ENCODE measurements at regions not wholly inside any gene's neighbourhood (a gene's known extent, or its start where the extent isn't known, plus 50 kb on each side); places are given as distances from the start of the nearest gene placed in this dataset.
"Not testable (repeated sequence)": the region's sequence is repeated elsewhere in the genome, so short reads cannot be mapped to it uniquely, and the experiment has no call there.

DNA sequence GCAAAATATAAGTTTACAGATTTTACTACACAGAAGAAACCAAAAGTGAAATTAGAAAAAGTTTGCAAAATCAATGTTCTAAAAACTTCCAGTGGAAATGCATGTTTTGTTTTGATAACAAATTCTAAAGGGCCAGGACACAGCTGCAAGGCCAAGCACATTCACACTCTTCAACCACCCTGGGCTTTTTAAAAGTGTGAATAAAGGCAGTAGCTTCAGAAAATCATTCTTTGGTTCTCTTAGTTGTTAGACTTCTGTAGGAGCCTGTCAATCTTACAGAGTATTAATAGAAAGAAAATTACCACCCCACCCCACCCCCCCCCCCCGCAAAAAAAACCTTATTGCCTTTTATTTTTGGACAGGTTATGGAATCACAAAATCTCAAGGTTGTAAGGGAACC, 105.2 kb upstream of the EGLN3 start:
- no peak for DNase-seq

DNA sequence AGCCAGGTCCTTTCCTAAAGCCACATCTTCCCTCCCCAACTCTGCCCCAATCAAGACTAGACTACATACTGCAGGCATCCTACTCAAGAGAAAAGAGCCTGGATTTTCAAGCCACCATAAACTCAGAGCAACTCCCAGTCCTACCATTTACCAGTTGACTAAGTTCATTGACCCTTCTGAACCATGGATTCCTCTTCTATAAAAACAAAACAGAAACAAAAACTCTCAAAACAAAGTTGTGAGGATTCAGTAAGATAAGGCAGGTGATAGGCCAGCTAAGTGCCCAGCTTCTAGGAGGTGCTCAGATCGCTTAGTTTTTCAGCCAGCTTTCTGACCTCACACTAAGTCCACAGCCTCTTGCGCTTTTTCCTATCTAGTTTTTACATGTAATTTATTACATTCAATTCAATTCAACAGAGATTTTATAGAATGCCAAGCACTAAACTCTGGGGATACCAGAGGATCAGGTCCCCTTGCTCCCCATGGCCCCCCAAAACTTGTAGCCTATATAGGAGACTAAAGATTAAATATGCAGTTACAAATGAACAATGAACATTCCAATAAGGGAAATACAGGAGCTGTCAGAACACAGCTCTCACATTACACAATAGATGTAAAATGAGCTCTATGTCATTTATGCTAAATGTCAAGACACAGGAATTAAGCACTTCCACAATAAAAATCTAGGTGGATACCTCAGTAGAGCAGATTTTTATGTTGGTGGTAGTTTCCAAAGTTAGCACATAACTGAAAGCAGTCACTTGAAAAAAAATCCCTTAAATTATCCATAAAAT, 104.5 kb upstream of the EGLN3 start:
- DNase-seq: no peak

GRCh38 chr14:34053666-34054065, 102.8 kb upstream of the EGLN3 start:
- DNase-seq: peak; percentile 84

- DNase-seq: no peak
Observed at GRCh38 chr14:34052658-34053014, 101.8 kb upstream of the EGLN3 start.

GRCh38 chr14:34051966-34052657, 101.2 kb upstream of the EGLN3 start:
- DNase-seq: no peak

GRCh38 chr14:34050606-34051005, 99.7 kb upstream of the EGLN3 start:
- DNase-seq: no peak

DNA sequence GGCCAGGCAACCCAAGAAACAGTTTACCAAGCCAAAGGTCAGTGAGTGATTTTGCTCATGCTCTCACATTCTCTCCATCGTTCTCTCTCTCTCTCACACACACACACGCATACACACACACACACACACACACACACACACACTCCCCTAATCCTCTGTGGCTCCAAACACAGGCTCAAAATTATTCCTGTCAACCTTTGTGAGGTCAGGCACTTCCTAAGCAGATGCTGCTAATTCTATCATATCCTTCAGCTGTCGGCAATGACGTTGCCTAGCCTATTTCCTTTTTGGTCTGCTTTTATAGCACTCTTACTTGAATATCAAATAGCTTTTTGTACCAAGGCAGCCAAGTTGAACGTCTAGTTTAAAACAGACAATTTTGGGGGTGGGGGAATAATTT, 98.9 kb upstream of the EGLN3 start:
- DNase-seq: peak; percentile 43

GRCh38 chr14:34049187-34049586, 98.3 kb upstream of the EGLN3 start:
- DNase-seq: not testable (repeated sequence)

DNA sequence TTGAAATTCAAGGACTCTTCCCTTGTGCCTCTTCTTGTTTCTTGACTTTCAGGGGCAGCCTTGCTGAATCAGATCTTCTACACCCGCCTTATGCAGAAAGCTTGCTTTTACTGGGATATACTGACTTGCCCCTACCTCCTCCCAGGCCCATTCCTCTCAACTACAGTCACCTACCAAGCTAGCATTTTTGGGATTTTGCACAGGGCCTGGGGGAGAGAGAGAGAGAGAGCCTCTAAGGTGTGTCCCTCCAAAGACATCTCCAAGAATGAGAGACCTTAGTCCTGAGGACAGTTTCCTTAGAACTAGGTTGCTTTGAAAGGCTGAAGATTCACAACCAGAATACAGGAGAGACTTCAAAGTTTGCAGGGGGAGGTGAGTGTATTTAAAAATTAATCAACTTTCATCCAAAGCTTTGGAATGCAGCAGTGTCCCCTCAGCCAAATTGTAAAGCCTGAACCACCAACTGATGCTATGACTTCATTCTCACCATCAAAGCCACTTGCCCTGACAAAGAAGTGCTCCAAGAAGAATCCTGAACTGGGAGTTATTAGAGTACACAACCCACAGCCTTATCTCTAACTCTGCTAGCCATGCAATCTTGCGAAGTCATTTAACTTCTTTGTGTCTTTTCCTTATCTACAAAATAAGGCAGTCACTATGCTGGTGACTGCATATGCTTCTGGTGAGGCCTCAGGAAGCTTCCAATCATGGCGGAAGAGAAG, 96.1 kb upstream of the EGLN3 start:
- no peak for DNase-seq

GRCh38 chr14:34044666-34045306, 93.9 kb upstream of the EGLN3 start:
- DNase-seq: no peak

- no peak for DNase-seq
Observed at GRCh38 chr14:34044373-34044637, 93.4 kb upstream of the EGLN3 start.

GRCh38 chr14:34043627-34044372, 92.9 kb upstream of the EGLN3 start:
- DNase-seq: no peak

DNA sequence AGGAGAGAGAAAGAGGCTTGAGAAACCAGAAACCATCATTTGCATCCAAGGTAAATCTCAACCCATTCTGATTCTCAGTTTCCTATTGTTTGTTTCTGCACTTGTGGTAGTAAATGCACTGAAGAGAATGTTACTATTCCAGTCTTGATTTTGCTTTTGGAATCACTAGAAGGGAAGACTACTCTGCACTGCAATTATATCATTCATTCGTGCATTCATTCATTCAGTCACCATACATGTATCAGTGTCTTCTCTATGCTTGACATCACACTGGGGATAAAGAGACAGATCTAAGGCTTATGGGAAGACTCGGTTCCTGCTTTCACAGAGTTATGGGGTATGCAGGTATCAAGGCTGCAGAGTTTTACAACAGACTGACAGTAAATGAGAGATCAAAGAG, 90.3 kb upstream of the EGLN3 start:
- DNase-seq: no peak

DNA sequence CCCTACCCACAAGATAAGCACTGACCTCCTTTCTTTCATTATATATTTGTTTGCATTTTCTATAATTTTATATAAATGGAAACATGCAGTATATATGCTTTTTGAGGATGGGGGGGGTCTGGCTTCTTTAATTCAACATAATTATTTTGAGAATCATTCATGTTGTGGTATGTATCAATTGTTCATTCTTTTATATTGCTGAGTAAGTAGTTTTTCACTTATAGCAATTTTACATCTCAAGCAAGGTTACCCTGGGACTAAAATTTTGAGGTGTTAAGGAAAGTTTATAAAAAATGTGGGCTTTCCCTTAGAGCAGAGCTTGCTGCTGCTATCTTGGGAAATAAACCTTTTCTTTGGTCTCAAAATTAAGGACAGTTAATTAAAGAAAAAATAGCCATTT, 89.9 kb upstream of the EGLN3 start:
- no peak for DNase-seq

- DNase-seq: no peak
Observed at GRCh38 chr14:34039428-34040047, 88.7 kb upstream of the EGLN3 start.

DNA sequence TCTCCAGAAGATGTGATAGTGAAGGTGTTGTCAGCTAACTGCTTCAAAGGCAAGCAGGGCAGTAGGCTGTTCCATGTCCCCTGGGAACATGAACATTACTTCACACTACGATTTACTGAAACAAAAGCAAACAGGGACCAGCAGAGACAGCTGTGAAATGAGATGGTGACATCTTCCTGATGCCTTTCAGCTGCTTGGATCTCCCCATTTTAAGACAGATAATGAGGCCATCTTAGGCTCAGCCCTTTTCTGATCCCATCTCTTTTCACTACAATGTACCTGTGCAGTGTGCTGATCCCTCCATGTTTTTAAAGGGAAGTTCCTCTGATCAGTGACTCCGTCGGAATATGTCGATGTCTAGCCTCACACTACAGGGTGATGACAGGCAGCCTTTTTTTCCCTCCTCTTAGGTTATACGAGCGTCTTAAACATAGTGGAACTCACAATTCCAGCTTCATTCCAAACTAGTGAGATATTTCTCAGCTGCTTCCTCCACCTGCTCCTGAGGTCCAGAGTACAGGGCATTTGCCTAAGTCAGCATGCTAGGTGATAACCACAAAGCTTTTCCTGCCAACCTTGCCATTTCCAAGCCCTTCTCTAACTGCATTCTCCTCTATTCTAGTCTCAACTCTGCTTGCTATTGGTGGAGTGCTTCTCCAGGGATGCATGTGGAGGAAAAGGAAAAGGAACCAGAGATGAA, 87.6 kb upstream of the EGLN3 start:
- no peak for DNase-seq

DNA sequence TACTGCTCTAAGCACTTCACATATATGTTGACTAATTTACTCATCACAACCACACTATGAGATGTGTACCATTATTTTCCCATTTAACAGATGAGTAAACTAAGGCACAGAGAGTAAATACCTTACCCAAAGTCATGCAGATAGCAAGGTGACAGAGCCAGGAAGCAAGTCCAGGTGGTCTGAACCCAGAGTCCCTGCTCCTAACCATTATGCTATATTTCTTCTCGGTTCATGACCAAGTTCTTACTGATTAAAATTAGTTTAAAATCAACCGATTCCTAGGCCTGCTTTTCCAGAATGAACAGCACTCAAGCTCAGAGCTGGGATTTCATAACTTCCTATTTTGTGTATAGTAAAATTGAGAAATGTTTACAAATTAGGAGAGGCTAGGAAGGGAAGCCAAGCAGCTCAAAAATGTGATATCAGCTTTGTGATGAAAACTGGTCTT, 85.5 kb upstream of the EGLN3 start:
- no peak for DNase-seq

DNA sequence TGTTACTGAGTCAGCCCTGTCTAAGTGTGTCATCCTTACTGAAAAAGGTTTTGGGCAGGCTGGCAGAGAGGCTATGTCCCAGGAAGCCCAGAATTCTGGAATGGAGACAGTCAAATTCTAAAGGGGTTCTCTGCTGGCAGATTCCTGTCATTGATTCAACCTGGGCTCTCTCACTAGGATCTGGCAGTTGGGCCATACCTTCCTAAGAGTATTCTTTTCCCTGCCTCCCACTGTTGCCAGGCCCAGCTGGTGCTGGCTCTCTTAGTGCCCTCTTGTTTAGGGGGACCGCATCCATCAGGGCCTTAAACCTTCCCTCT, 85.0 kb upstream of the EGLN3 start:
- no peak for DNase-seq

GRCh38 chr14:34035177-34035933, 84.5 kb upstream of the EGLN3 start:
- DNase-seq: peak; percentile 48

DNA sequence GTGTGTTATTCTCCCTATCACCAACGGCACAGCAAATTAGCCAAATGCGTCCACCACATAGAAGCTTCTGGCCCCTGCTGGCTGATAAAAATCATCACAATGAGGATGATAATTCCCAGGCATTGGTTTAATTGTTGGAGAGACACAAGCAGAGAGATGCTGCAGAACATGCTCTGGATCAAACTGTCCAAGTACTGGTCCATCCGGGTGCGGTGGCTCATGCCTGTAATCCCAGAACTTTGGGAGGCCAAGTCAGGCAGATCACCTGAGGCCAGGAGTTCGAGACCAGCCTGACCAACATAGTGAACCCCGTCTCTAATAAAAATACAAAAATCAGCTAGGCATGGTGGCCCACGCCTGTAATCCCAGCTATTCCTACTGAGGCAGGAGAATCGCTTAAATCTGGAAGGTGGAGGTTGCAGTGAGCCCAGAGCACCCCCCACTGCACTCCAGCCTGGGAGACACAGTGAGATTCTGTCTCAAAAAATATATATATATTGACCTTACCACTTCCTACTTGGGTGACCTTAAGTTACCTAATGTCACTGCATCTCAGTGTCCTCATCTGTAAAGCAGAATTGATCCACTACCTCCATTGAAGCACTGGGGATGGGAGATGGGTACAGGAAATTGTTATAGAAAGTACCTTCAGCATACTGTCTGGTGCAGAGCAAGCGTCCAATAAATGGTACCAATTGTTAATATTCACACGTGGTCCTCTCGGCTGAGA, 83.7 kb upstream of the EGLN3 start:
- no peak for DNase-seq
